Skeletal muscle satellite cell (primary cell): ENCODE measurements at regions not wholly inside any gene's neighbourhood (a gene's known extent, or its start where the extent isn't known, plus 50 kb on each side); places are given as distances from the start of the nearest gene placed in this dataset.

Experiments used
- H3K27me3 ChIP-seq: 2 replicates; pipeline ENCODE4 v1.7.0; 2013; ENCODE audit warnings: low read length; ENCODE audit not compliant: control insufficient read depth, insufficient read depth
- H3K36me3 ChIP-seq: 2 replicates; pipeline ENCODE4 v1.7.0; 2013; ENCODE audit warnings: mild to moderate bottlenecking, control low read depth, low read length; ENCODE audit not compliant: insufficient read depth
- H3K4me1 ChIP-seq: 2 replicates; pipeline ENCODE4 v1.7.0; 2013; ENCODE audit warnings: low read length; ENCODE audit not compliant: control insufficient read depth, insufficient read depth
- H3K4me2 ChIP-seq: 2 replicates; pipeline ENCODE4 v1.7.0; 2013; ENCODE audit warnings: mild to moderate bottlenecking, low read length
- H3K4me3 ChIP-seq: 2 replicates; pipeline ENCODE4 v1.7.0; 2013; ENCODE audit warnings: low read length
- H3K9ac ChIP-seq: 2 replicates; pipeline ENCODE4 v1.7.0; 2013; ENCODE audit warnings: mild to moderate bottlenecking, low read depth, low read length, moderate library complexity
- H3K9me3 ChIP-seq: replicated peaks from 2 replicates; pipeline ENCODE4 v1.7.0; 2013; ENCODE audit warnings: mild to moderate bottlenecking, control low read depth, low read length

DNA sequence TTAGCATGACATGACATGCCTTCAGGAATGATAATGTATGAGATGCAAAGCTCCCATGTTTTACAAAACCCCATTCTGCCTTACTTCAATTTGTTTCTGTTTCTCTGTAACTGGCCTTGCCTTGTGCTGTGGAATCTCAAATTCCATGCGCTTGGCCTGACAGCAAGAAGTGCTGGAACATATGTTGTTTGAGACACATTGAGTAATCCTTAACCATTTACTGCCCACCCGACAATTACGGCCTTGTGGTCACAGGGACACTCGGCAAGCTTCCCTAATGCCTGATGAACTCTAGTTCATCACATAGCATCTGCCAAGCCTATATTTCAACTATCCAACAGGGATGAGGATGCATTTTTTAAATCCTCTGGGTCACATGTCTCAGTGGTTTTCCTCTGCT is 226.4 kb upstream of the CASK start:
- H3K4me3 ChIP-seq: no peak overlapping the region
- H3K9me3 ChIP-seq: no peaks in the 10 kb centered on the region
- no peak overlapping the region for H3K4me2 ChIP-seq
- no peaks in the 10 kb centered on the region for H3K36me3 ChIP-seq
- no peaks in the 10 kb centered on the region for H3K4me1 ChIP-seq
- H3K27me3 ChIP-seq: no peaks in the 10 kb centered on the region
- H3K9ac ChIP-seq: no peak overlapping the region

DNA sequence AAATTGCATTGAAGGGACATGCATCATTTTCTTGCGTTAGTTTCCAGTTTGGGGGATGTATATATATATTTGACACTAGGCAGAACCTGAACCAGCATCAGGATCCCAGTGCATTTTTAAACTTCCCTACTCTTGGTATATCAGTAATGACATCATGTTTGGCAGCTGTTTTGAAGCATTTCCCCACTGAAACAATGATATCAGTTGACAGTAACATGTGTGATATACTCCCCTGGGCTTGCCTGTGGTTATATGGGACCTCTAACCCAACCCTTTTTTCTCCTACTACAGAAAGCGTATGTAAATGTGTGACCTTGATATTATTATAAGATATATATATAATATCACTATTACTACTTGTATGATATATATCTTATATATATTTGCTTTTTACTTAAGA is 225.9 kb upstream of the CASK start:
- H3K9me3 ChIP-seq: no peaks in the 10 kb centered on the region
- H3K4me1 ChIP-seq: no peaks in the 10 kb centered on the region
- H3K36me3 ChIP-seq: no peaks in the 10 kb centered on the region
- no peak overlapping the region for H3K4me3 ChIP-seq
- H3K9ac ChIP-seq: no peak overlapping the region
- H3K27me3 ChIP-seq: no peaks in the 10 kb centered on the region
- no peak overlapping the region for H3K4me2 ChIP-seq

DNA sequence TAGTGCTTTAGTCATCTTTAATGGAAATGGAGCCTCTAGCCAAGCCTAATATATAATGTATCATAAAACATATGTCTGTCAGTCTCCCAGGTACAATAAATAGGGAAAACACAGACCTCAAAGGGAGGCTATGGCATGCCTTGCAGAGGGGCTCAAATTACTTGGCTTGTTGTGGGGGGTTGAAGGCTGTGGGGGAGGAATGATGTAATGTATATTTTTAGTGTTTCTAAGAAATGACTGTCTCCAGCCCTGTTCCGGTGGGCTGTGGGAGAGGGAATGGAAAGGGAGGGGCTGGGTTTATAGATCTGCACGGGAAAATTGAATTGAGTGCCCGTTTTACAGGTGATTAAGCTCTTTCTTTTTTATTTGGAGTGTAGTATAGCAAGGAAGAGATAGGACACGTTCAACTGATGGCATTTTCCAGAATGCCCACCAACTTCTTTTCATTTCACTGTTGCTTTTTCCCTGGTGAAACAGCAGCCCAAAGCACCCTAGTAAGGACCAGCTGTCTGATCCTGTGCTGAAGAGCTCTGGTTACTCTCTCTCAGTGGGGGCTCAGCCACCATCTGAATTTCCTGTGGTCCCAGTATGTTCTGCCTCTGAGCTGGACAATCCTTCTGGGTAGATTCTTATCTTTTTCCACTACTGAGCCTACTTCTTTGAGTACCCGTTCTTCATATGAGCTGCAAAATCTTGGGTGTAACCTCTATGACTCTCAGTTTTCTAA is 220.7 kb upstream of the CASK start:
- no peaks in the 10 kb centered on the region for H3K27me3 ChIP-seq
- no peak overlapping the region for H3K9ac ChIP-seq

DNA sequence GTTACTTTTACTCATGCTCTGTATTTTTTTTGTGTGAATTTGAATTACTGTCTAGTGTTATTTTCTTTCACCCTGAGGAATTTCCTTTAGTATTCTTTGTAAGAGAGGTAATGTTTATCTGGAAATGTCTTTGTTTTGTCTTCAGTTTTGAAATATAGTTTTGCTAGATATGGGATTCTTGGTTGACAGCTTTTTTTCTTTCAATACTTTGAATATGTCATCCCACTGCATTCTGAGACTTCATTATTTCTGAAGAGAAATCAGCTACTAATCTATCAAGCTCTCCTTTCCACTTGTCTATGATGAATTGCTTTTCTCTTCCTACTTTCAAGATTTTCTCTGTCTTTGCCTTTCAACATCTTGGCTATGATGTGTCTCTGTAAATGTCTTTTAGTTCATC is 217.0 kb upstream of the CASK start:
- H3K4me3 ChIP-seq: no peak overlapping the region
- H3K27me3 ChIP-seq: no peaks in the 10 kb centered on the region
- no peaks in the 10 kb centered on the region for H3K4me1 ChIP-seq
- no peak overlapping the region for H3K4me2 ChIP-seq
- H3K36me3 ChIP-seq: no peaks in the 10 kb centered on the region
- H3K9ac ChIP-seq: no peak overlapping the region
- no peaks in the 10 kb centered on the region for H3K9me3 ChIP-seq

More for the DNA sequence above, 220.7 kb upstream of the CASK start:
- Histone ChIP-seq H3K4me1 (no peaks in the 10 kb centered on the region), H3K4me3 (no peak overlapping the region), H3K4me2 (no peak overlapping the region), H3K9me3 (no peaks in the 10 kb centered on the region), H3K36me3 (no peaks in the 10 kb centered on the region)

- no peaks in the 10 kb centered on the region for H3K4me1 ChIP-seq
- no peak overlapping the region for H3K4me3 ChIP-seq
- no peaks in the 10 kb centered on the region for H3K9me3 ChIP-seq
- no peaks in the 10 kb centered on the region for H3K27me3 ChIP-seq
- H3K4me2 ChIP-seq: no peak overlapping the region
- no peak overlapping the region for H3K9ac ChIP-seq
- no peaks in the 10 kb centered on the region for H3K36me3 ChIP-seq
Measured at GRCh38 chrX:42135583-42136228, 212.4 kb upstream of the CASK start.

- no peaks in the 10 kb centered on the region for H3K36me3 ChIP-seq
- no peaks in the 10 kb centered on the region for H3K9me3 ChIP-seq
- no peaks in the 10 kb centered on the region for H3K4me1 ChIP-seq
- no peak overlapping the region for H3K9ac ChIP-seq
- no peak overlapping the region for H3K4me2 ChIP-seq
- peaks cover 3% of the 10 kb centered on the region for H3K27me3 ChIP-seq
- no peak overlapping the region for H3K4me3 ChIP-seq
Measured at GRCh38 chrX:42131856-42132255, 208.5 kb upstream of the CASK start.

DNA sequence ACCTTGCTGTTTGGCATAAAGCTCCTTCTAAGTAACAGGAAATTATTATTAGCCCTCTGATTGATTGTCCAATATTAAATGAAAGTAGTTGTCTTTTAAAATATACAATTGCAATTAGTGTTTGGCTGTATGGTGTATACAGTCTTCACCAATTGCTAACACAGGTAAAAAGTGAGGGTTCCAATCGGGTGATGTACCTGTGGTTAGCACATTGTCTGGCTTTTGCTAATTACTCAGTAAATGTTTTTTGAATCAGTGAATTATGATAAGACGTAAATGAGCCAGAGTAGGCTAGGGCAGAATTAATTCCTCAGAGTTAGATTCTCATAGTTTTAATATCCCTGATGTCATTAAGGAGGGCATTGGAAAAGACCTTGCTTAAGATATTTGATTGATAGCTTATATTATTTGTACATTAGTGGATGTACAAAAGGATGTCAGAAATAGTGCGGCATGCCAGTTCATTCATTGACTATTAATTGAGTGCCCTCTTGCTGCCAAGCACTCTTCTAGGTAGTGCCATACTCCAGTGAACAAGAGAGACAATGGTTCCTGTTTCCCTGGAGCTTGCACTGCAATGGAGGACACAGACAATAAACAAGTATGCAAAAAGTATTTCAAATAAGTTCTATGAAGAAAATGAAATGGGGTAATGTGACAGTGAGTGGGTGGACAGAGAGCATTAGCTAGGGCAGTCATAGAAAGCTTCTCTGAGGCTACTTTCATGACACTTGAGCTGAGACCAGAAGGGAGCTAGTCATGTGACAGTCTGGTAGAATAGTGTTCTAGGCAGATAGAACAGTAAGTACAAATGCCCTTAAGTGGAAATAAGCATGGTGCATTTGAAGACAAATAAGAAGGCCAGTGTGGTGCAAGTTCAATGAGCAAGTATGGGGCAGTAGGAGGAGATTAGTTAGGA is 205.9 kb upstream of the CASK start:
- H3K9ac ChIP-seq: no peak overlapping the region
- H3K4me2 ChIP-seq: no peak overlapping the region
- no peaks in the 10 kb centered on the region for H3K9me3 ChIP-seq
- H3K4me1 ChIP-seq: no peaks in the 10 kb centered on the region
- peaks cover 3% of the 10 kb centered on the region for H3K27me3 ChIP-seq
- no peaks in the 10 kb centered on the region for H3K36me3 ChIP-seq
- no peak overlapping the region for H3K4me3 ChIP-seq

DNA sequence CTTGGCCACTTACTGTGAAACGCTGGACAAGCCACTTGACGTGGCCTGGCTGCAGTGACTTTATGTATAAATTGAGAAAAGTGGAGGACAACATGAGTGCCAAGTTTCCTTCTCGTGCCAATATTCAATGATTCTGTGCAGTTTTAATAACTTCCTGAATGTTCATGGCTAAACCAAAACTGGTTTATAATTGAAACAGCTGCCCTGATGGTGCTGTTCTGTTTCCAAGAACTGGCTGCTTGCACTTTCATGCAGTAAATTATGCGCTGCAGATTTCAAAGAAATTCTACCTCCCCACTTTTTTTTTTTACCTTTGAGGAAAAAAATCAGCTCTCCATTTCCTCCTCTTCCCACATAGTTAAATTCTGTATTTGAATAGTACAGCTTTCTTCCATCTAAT is 205.2 kb upstream of the CASK start:
- no peaks in the 10 kb centered on the region for H3K9me3 ChIP-seq
- peaks cover 3% of the 10 kb centered on the region for H3K27me3 ChIP-seq
- H3K4me1 ChIP-seq: no peaks in the 10 kb centered on the region
- H3K4me2 ChIP-seq: no peak overlapping the region
- no peak overlapping the region for H3K9ac ChIP-seq
- no peaks in the 10 kb centered on the region for H3K36me3 ChIP-seq
- H3K4me3 ChIP-seq: no peak overlapping the region

DNA sequence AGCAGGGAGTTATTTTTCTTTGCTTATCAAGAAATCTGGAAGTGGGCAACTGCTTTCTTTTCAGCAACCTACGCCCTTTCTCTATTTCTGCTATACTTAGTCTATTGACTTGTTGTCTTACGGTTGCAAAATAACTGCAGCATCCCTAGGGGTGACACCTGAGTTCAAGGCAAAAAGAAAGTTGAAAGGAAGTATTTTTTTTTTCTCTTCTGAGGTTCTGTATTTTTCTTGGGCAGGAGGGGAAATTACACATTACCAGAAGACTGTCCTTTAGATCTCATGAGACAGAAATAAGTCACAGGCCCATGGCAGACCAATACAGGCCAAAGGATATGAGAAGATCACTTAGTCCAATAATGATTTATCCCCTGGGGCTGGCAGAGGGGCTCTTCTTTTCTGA is 204.7 kb upstream of the CASK start:
- Histone ChIP-seq H3K4me1 (no peaks in the 10 kb centered on the region), H3K36me3 (no peaks in the 10 kb centered on the region), H3K4me2 (no peak overlapping the region), H3K9me3 (no peaks in the 10 kb centered on the region), H3K9ac (no peak overlapping the region), H3K27me3 (peaks cover 3% of the 10 kb centered on the region), H3K4me3 (no peak overlapping the region)

- H3K4me3 ChIP-seq: no peak overlapping the region
- H3K9me3 ChIP-seq: no peaks in the 10 kb centered on the region
- H3K36me3 ChIP-seq: no peaks in the 10 kb centered on the region
- H3K9ac ChIP-seq: no peak overlapping the region
- H3K4me1 ChIP-seq: no peaks in the 10 kb centered on the region
- H3K27me3 ChIP-seq: peaks cover 3% of the 10 kb centered on the region
- no peak overlapping the region for H3K4me2 ChIP-seq
Measured at GRCh38 chrX:42127563-42127962, 204.2 kb upstream of the CASK start.

- Histone ChIP-seq H3K36me3 (no peaks in the 10 kb centered on the region), H3K27me3 (no peaks in the 10 kb centered on the region), H3K9me3 (no peaks in the 10 kb centered on the region), H3K4me1 (no peaks in the 10 kb centered on the region), H3K4me3 (no peak overlapping the region), H3K9ac (no peak overlapping the region), H3K4me2 (no peak overlapping the region)
Measured at GRCh38 chrX:42123369-42123768, 200.0 kb upstream of the CASK start.
